GM10266 (cell line): ENCODE measurements at regions not wholly inside any gene's neighbourhood (a gene's known extent, or its start where the extent isn't known, plus 50 kb on each side); places are given as distances from the start of the nearest gene placed in this dataset.

Experiments
- DNase-seq: peaks from one replicate; pipeline ENCODE4 v3.0.0; 2012; ENCODE audit errors: extremely low spot score
- CTCF ChIP-seq: IDR thresholded peaks from 2 replicates; pipeline ENCODE4 v1.5.1; 2012; ENCODE audit warnings: mild to moderate bottlenecking, low read depth; ENCODE audit not compliant: control insufficient read depth, insufficient read depth; ENCODE audit errors: missing control alignments

- DNase-seq: no peak
- no peak for TF ChIP-seq CTCF
Measured at GRCh38 chrX:69069876-69070275, 95.4 kb downstream of the PJA1 start.

- no peak for DNase-seq
- TF ChIP-seq CTCF: no peak
Measured at GRCh38 chrX:69069086-69069445, 96.2 kb downstream of the PJA1 start.

DNA sequence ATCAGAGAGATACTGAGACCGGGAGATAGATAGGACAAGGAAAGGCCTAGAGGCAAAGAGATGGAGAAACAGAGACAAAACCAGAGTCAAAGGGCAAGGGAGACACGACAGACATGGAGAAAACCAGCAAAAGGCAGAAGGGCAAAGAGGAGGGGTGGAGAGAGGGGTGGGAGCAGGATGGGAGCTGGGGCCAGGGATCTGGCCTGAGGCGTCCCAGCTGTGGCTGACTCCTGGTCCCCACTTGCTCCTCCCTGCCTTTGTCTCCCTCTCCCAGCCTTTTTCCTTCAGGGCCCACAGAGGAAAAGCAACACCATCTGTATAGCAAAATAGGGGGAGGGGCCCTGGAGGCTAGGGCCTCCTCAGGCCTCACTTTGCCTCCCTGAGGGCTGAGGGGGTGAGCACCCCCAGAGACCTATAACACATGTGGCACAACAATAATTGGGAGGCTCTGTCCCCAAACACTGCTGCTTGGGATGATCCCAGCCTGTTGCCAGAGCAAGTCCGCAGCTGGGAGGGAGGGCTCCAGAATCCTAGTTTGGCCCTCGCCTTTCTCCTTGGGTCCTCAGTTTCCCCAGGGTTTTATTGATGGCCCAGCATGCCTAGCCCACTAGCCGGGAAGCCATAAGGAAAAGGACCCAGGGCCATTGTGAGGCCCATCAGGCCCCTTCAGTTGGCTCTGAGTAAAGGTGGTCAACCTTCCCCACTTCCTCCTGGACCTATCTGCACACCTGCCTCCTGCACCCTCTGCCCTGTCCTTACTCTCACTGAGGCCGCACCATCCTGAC lies 96.8 kb downstream of the PJA1 start:
- no peak for DNase-seq
- TF ChIP-seq CTCF: no peak

GRCh38 chrX:69067841-69068240 lies 97.4 kb downstream of the PJA1 start:
- no peak for DNase-seq
- no peak for TF ChIP-seq CTCF

GRCh38 chrX:69066966-69067525 lies 98.2 kb downstream of the PJA1 start:
- TF ChIP-seq CTCF: no peak
- no peak for DNase-seq

DNA sequence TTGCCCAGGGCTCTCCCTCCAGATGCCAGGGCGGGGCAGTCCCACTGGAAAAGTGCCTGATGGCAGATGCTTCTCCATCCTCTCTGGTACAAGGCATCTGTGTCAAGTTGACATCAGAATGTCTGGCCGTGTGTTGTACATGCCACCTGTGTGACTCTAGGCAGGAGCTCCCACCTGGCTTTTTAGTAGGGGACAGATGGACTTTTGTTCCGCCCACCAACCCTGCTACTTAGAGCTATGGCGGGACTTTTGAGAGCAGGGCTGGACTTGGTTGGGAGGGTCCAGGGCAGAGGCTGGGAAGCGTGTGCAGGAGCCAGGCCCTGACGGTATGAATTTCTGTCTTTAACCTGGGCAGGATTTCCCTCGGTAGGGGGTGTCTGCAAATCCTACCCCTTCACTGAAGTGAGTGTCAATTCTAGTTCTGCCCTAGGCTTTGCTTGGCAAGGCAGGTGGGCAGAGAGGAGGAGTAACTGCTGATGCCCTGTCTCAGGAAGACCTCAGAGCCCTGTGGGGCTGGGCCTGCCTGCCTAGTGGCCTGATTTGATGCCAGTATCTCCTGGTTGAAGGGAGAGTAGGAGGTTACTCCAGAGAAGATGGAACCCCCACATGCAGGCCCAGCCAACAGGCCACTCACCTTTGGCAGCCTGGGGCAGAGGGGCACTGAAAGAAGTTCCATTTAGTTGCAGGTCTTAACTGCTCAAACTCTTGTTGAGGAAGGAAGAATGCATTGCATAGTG lies 99.1 kb downstream of the PJA1 start:
- no peak for TF ChIP-seq CTCF
- DNase-seq: no peak

DNA sequence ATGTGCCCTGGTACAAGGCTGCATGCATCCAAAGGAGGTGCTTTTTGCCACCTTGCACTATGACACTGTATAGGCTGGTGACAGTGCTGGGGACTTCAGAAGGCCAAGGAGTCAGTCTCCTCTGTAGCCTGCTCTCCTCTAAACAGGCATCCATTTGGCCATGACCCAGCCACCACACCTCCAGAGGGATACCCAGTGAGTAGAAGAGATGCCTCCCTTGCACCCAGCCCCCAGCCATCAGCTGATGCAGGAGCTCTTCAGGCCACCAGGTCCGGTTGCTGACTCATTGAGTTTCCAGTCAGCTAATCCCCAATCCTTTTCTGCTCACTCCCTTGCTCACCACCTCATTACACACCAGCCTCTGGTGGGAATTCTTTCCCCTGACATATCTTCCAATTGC lies 99.8 kb downstream of the PJA1 start:
- TF ChIP-seq CTCF: no peak
- no peak for DNase-seq
